Right lobe of liver (tissue), 6 donors: ENCODE measurements at regions not wholly inside any gene's neighbourhood (a gene's known extent, or its start where the extent isn't known, plus 50 kb on each side); places are given as distances from the start of the nearest gene placed in this dataset.

Source experiments
- ATAC-seq, 4 donors: fragments of 200-7000 bp; cut with Tn5 transposase; one replicate each; pipeline ENCODE4 v1.9.1; 2020; ENCODE audit warnings: mild to moderate bottlenecking in 4 of 4, moderate library complexity in 4 of 4
- DNase-seq, 3 donors: peaks; one replicate each; pipeline ENCODE4 v3.0.0-alpha.2; 2020
- H3K27ac ChIP-seq, 3 donors: fragments of 200-600 bp; one replicate each; pipeline ENCODE4 v1.8.0; 2022
- H3K27me3 ChIP-seq, 2 donors: fragments of 200-600 bp; one replicate each; pipeline ENCODE4 v1.8.0; 2022
- H3K36me3 ChIP-seq, 4 donors: fragments of 200-600 bp; sonication (generic) in 1 of 4; one replicate each; pipeline versions ENCODE4 v1.5.1 to v1.8.0; 2017 to 2022; ENCODE audit warnings: control low read depth in 1 of 4
- H3K4me1 ChIP-seq, 4 donors: fragments of 200-600 bp; sonication (generic) in 1 of 4; one replicate each; pipeline versions ENCODE4 v1.5.1 to v1.8.0; 2017 to 2022; ENCODE audit warnings: control low read depth in 1 of 4
- H3K4me3 ChIP-seq, 3 donors: fragments of 200-600 bp; one replicate each; pipeline ENCODE4 v1.8.0; 2022
- H3K9me3 ChIP-seq, 4 donors: fragments of 200-600 bp; sonication (generic) in 1 of 4; one replicate each; pipeline versions ENCODE4 v1.5.1 to v1.8.0; 2017 to 2022; ENCODE audit warnings: control low read depth in 1 of 4
- POLR2A ChIP-seq: fragments of 450-650 bp; IDR thresholded peaks from one replicate; pipeline ENCODE4 v1.6.1; 2017; ENCODE audit warnings: antibody characterized with exemption, mild to moderate bottlenecking
- WGBS: methylation state at CpG from one replicate; pipeline ENCODE4 v1.1.6; 2018; ENCODE audit warnings: low coverage, low lambda C conversion rate; ENCODE audit not compliant: insufficient coverage; ENCODE audit errors: missing lambda C conversion rate; 5-methylcytosine and 5-hydroxymethylcytosine counted together
- intact Hi-C, 2 donors: fragments of 100-400 bp; cut with DNase I; formaldehyde crosslinking; loops; one replicate each; pipeline versions ENCODE4 v1.11.2 to v1.14.1; 2022
- TF ChIP-seq, protein P1 (sequence below), 4 donors: fragments of 200-600 bp in 3 of 4; fragments of 450-650 bp in 1 of 4; IDR thresholded peaks; one replicate each; pipeline versions ENCODE4 v1.5.1 to v1.8.0; 2016 to 2022; ENCODE audit warnings: antibody characterized with exemption in 4 of 4, mild to moderate bottlenecking in 2 of 4
- donor health status: DM: no; HTN: yes; CAD: no.
- donor health status: DM: no; HTN: no; CAD: no.
- donor health status: DM: no; HTN: no; CAD: no.
- donor health status: DM: no; HTN: yes; CAD: no.
- donor health status: DM: no; HTN: yes; CAD: no.

DNA sequence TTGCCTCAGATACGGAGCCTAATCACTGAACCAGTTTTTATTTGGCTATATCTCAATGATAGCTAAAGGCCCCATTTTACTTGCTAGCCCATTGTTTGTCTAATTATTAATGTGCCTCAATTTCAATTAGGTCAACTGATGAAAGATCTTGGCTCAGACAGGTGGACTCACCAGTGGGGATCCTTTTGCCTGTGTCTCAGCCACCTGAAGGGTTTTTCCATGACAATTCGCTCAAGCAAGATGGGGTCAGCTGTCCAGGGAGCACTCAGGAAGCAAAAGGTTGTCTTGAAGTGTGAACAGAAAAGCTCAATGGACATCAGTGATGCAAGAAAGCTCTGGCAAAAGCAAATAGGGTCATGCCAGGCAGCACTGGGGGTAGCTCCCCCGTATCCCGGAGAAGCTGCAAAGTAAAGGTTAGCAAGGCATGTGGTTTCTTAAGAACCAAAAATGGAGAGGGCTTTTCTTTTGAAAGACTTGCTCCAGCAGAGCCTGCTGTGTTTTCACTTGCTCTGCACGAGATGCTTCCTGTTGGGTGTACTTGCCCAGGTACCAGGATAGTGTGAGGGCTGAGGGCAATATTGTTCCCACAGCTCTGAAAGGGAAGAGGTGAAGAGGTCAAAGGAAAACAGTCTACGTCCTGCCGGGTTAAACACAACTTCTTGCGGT lies 541.2 kb upstream of the CDH5 start:
- DNase-seq (no peak), ATAC-seq (no peak)
- Histone ChIP-seq H3K4me1 (no peaks in the 10 kb centered on the region), H3K27ac (no peak overlapping the region), H3K4me3 (no peak overlapping the region), H3K36me3 (no peaks in the 10 kb centered on the region), H3K9me3 (no peaks in the 10 kb centered on the region), H3K27me3 (no peaks in the 10 kb centered on the region)
- TF ChIP-seq, protein P1, sequence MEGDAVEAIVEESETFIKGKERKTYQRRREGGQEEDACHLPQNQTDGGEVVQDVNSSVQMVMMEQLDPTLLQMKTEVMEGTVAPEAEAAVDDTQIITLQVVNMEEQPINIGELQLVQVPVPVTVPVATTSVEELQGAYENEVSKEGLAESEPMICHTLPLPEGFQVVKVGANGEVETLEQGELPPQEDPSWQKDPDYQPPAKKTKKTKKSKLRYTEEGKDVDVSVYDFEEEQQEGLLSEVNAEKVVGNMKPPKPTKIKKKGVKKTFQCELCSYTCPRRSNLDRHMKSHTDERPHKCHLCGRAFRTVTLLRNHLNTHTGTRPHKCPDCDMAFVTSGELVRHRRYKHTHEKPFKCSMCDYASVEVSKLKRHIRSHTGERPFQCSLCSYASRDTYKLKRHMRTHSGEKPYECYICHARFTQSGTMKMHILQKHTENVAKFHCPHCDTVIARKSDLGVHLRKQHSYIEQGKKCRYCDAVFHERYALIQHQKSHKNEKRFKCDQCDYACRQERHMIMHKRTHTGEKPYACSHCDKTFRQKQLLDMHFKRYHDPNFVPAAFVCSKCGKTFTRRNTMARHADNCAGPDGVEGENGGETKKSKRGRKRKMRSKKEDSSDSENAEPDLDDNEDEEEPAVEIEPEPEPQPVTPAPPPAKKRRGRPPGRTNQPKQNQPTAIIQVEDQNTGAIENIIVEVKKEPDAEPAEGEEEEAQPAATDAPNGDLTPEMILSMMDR (IDR thresholded peaks at IDR 0.05): no peak
- no peak for TF ChIP-seq POLR2A
- 58% methylated on average over 8 of the region's 8 CpGs for WGBS
- intact Hi-C loops: no loop called here

DNA sequence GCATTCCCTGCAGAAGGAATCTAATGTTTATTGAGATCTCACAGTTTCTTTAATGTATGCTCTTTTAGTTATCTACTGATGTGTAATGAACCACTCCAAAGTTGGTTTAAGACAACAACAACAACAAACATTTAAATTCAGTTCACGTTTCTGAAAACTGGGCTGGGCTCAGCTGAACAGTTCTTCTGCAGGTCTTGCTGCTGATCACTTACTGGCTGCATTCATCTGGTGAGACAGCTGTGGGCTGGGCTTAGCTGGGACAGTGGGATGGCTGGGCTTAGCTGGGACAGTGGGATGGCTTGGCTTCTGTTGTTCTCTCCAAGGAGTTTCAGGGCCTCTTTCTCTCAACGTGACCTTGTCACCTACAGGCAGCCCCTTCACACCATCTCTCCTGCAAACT lies 544.3 kb upstream of the CDH5 start:
- no peaks in the 10 kb centered on the region for H3K9me3 ChIP-seq
- no peak overlapping the region for H3K27ac ChIP-seq
- DNase-seq: no peak
- WGBS: 50% methylated on average over 1 of the region's 2 CpGs
- H3K36me3 ChIP-seq: no peaks in the 10 kb centered on the region
- no peak for ATAC-seq
- no peaks in the 10 kb centered on the region for H3K4me1 ChIP-seq
- H3K27me3 ChIP-seq: no peaks in the 10 kb centered on the region
- TF ChIP-seq POLR2A: no peak
- TF ChIP-seq, protein P1 (IDR thresholded peaks at IDR 0.05): no peak
- intact Hi-C loops: no loop called here
- no peak overlapping the region for H3K4me3 ChIP-seq

DNA sequence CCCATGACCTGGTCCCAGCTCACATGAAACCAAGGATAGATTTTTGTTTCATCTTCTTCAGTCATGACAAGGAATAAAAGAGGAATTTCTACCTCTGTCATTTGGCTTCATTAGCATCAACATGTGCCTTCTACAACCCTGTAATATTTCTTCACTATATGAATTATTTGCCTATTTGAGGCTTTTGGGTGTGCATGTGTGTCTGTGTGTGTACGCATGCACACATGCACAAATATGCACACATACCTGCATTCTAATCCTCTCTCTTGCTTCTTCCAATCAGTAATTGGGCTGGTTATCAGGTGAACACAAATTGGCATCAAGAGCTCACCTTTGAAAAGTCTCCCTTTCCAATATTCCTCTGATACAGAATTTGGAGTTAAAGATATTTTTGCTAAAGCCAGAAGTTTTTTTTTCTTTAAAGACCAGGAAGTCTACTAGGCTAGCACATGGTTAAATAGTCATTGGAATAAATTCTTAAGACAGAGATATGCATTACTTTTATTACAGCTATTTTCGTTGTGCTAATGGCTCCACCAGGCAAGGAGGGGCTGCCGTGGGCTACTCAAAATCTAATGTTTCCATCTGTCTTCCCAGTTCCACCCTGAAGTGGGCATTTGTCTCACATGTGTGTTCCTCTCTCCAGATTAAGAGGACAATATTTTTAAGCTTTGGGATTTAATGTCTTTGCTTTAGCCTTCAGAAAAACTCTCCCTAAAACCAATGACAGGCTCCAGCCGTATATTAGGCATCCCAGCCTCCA lies 547.2 kb upstream of the CDH5 start:
- no peak for ATAC-seq
- 50% methylated on average over 4 of the region's 4 CpGs for WGBS
- no peak for DNase-seq
- TF ChIP-seq POLR2A: no peak
- TF ChIP-seq, protein P1 (IDR thresholded peaks at IDR 0.05): no peak
- Histone ChIP-seq H3K4me1 (no peaks in the 10 kb centered on the region), H3K4me3 (no peak overlapping the region), H3K27me3 (no peaks in the 10 kb centered on the region), H3K27ac (no peak overlapping the region), H3K9me3 (no peaks in the 10 kb centered on the region), H3K36me3 (no peaks in the 10 kb centered on the region)
- intact Hi-C loops: no loop called here

DNA sequence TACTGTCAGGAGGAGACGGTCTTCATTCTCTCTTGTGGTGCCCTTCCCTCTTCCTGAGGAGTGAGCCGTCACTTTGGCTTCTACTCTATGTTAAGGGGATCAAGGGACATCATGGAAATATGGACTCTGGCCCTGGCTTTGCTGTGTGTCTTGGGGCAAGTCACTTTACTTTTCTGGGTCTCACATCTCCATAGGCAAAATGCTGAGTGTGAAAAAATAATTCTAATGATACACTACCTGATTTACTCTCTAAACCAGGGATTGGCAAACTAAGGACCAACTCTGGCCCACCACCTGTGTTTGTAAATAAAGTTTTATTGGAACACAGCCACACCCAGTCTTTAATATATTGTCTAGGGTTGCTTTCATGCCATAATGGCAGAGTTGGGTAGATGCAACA lies 548.7 kb upstream of the CDH5 start:
- no peaks in the 10 kb centered on the region for H3K36me3 ChIP-seq
- WGBS: 83% methylated on average over 2 of the region's 2 CpGs
- H3K27me3 ChIP-seq: no peaks in the 10 kb centered on the region
- DNase-seq (no peak), ATAC-seq (no peak)
- no peak overlapping the region for H3K4me3 ChIP-seq
- no peak for TF ChIP-seq POLR2A
- TF ChIP-seq, protein P1 (IDR thresholded peaks at IDR 0.05): no peak
- no peaks in the 10 kb centered on the region for H3K4me1 ChIP-seq
- intact Hi-C loops: no loop called here
- no peak overlapping the region for H3K27ac ChIP-seq
- no peaks in the 10 kb centered on the region for H3K9me3 ChIP-seq
